ENCODE measurements at regions not wholly inside any gene's neighbourhood (a gene's known extent, or its start where the extent isn't known, plus 50 kb on each side); places are given as distances from the start of the nearest gene placed in this dataset.
A peak's percentile ranks its signal among the peaks of the same experiment; 100 is the strongest.

- FAIRE-seq (no peak), DNase-seq (ENCODE audit: low read depth, low spot score) (no peak)
- TF ChIP-seq EZH2 (IDR thresholded peaks at IDR 0.05; ENCODE audit: low read length) = no peak
- no peak for TF ChIP-seq CTCF (optimal IDR thresholded peaks at IDR 0.05 in 1 of 3, IDR thresholded peaks at IDR 0.05 in 1 of 3, conservative IDR thresholded peaks at IDR 0.05 in 1 of 3; ENCODE audit: extremely low read depth in 1 of 3, insufficient read depth in 2 of 3, low read length in 3 of 3)
- peak overlapping the region; percentile 40 for H2AFZ ChIP-seq (ENCODE audit: control insufficient read depth, low read length)
- no peaks in the 10 kb centered on the region for H3K9me3 ChIP-seq (ENCODE audit: control insufficient read depth, low read depth, low read length)
- dilution Hi-C loops (cut with MboI; ENCODE audit: extremely low pct_ligation_motif_present, low sequenced_read_pairs) = no loop called here
- H3K4me2 ChIP-seq (ENCODE audit: control insufficient read depth, extremely low read depth, insufficient read depth, low read depth, low read length) = peak overlapping the region; percentile 31
- H3K27me3 ChIP-seq (ENCODE audit: control insufficient read depth, extremely low read depth, insufficient read depth, low read length) = no peaks in the 10 kb centered on the region
- no peak overlapping the region for H3K9ac ChIP-seq (ENCODE audit: control insufficient read depth, extremely low read depth, insufficient read depth, low read length)
- H3K36me3 ChIP-seq (ENCODE audit: control insufficient read depth in 2 of 2, extremely low read depth in 1 of 2, insufficient read depth in 2 of 2, low read length in 2 of 2) = no peaks in the 10 kb centered on the region
- no peaks in the 10 kb centered on the region for H3K9me1 ChIP-seq (ENCODE audit: control insufficient read depth, extremely low read depth, insufficient read depth, low read length)
- H4K20me1 ChIP-seq (ENCODE audit: control insufficient read depth, extremely low read depth, insufficient read depth, low read length) = no peaks in the 10 kb centered on the region
- peaks cover 72% of the 10 kb centered on the region for H3K4me1 ChIP-seq (ENCODE audit: control insufficient read depth, extremely low read depth, insufficient read depth, low read length)
- H3K79me2 ChIP-seq (ENCODE audit: control insufficient read depth, insufficient read depth, low read length) = no peaks in the 10 kb centered on the region
- H3K4me3 ChIP-seq (ENCODE audit: control insufficient read depth in 2 of 3, extremely low read depth in 1 of 3, insufficient read depth in 2 of 3, low read depth in 1 of 3, low read length in 3 of 3) = no peak overlapping the region
- H3K27ac ChIP-seq (ENCODE audit: control insufficient read depth, insufficient read depth, low read length) = no peak overlapping the region
Measured at GRCh38 chr5:73373814-73374510, 74.6 kb downstream of the FOXD1 start.

GRCh38 chr5:73370640-73371583, 77.7 kb downstream of the FOXD1 start:
- Histone ChIP-seq H3K27ac (ENCODE audit: control insufficient read depth, insufficient read depth, low read length) (peak overlapping the region; percentile 92), H3K27me3 (ENCODE audit: control insufficient read depth, extremely low read depth, insufficient read depth, low read length) (no peaks in the 10 kb centered on the region), H3K36me3 (ENCODE audit: control insufficient read depth in 2 of 2, extremely low read depth in 1 of 2, insufficient read depth in 2 of 2, low read length in 2 of 2) (no peaks in the 10 kb centered on the region), H3K4me2 (ENCODE audit: control insufficient read depth, extremely low read depth, insufficient read depth, low read depth, low read length) (peak overlapping the region; percentile 70), H3K9me1 (ENCODE audit: control insufficient read depth, extremely low read depth, insufficient read depth, low read length) (no peaks in the 10 kb centered on the region), H3K4me3 (ENCODE audit: control insufficient read depth in 2 of 3, extremely low read depth in 1 of 3, insufficient read depth in 2 of 3, low read depth in 1 of 3, low read length in 3 of 3) (peak overlapping the region in 2 of 3 experiments; percentile 22 to 51), H2AFZ (ENCODE audit: control insufficient read depth, low read length) (peak overlapping the region; percentile 17), H3K4me1 (ENCODE audit: control insufficient read depth, extremely low read depth, insufficient read depth, low read length) (peaks cover 68% of the 10 kb centered on the region), H3K79me2 (ENCODE audit: control insufficient read depth, insufficient read depth, low read length) (no peaks in the 10 kb centered on the region), H4K20me1 (ENCODE audit: control insufficient read depth, extremely low read depth, insufficient read depth, low read length) (no peaks in the 10 kb centered on the region), H3K9ac (ENCODE audit: control insufficient read depth, extremely low read depth, insufficient read depth, low read length) (peak overlapping the region; percentile 43), H3K9me3 (ENCODE audit: control insufficient read depth, low read depth, low read length) (no peaks in the 10 kb centered on the region)
- peak; percentile 97 for DNase-seq (ENCODE audit: low read depth, low spot score)
- dilution Hi-C loops (cut with MboI; ENCODE audit: extremely low pct_ligation_motif_present, low sequenced_read_pairs) = no loop called here
- TF ChIP-seq EZH2 (IDR thresholded peaks at IDR 0.05; ENCODE audit: low read length) = no peak
- TF ChIP-seq CTCF (optimal IDR thresholded peaks at IDR 0.05 in 1 of 3, IDR thresholded peaks at IDR 0.05 in 1 of 3, conservative IDR thresholded peaks at IDR 0.05 in 1 of 3; ENCODE audit: extremely low read depth in 1 of 3, insufficient read depth in 2 of 3, low read length in 3 of 3) = no peak
- peak; percentile 98 for FAIRE-seq
